AG04449 (cell line): ENCODE measurements at regions not wholly inside any gene's neighbourhood (a gene's known extent, or its start where the extent isn't known, plus 50 kb on each side); places are given as distances from the start of the nearest gene placed in this dataset.

ENCODE experiments used
- CTCF ChIA-PET: fragments of 350-600 bp; formaldehyde crosslinking; extraction: SDS; loops from one replicate; lab custom pipeline; 2021; ENCODE audit warnings: antibody characterized with exemption; lab: Yijun Ruan, JAX
- POLR2A ChIA-PET: fragments of 400-600, 350-600 bp; formaldehyde crosslinking; extraction: SDS; loops from one replicate; lab custom pipeline; 2020; ENCODE audit warnings: antibody characterized with exemption, inconsistent platforms; lab: Yijun Ruan, JAX
- DNase-seq: peaks from one replicate; pipeline ENCODE4 v3.0.0-alpha.2; 2010; ENCODE audit warnings: low read depth, low spot score
- H3K4me3 ChIP-seq: 2 replicates; pipeline ENCODE4 v1.5.1; 2011; ENCODE audit warnings: low read depth, mild to moderate bottlenecking, control low read depth, low read length
- CTCF ChIP-seq: IDR thresholded peaks from one replicate; pipeline ENCODE4 v1.5.1; 2011; ENCODE audit warnings: mild to moderate bottlenecking, moderate library complexity, low read length, control low read depth, inconsistent platforms; ENCODE audit not compliant: insufficient read depth; ENCODE audit errors: missing control alignments

DNA sequence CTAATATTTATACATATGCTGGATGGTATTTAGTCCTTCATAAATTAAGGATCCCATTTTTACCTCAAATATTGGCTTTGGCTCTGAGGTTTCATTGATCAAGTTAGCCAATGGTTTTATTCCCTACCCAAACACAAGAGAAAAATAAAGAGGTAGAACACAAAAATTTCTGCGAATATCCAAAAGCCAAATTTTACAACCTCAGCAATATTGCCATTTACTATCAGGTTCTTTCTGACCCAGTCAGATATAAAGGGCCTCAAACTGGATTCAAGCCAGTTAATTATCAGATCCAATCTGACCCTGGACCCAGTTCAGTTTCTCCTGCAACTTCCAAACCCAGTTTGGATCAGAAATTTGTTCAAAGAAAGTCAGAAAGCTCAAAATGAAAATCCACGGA, 998.1 kb downstream of the SI start:
- no peak overlapping the region for H3K4me3 ChIP-seq
- POLR2A ChIA-PET = no interaction called here
- TF ChIP-seq CTCF = no peak
- CTCF ChIA-PET = no interaction called here
- no peak for DNase-seq

DNA sequence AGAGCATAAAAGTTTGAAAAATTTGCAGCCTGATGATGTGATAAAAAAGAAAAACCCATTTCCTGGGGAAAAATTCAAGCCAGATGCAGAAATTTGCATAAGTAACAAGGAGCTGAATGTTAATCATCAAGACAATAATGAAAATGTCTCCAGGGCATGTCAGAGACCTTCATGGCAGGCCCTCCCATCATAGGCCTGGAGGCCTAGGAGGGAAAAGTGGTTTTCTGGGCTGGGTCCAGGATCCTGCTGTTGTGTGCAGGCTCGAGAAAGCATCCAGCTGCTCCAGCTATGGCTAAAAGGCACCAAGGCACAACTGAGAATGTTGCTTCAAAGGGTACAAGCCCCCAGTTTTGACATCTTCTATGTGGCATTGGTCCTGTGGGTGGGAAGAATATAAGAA, 1014.0 kb downstream of the SI start:
- DNase-seq = no peak
- ChIA-PET POLR2A (no interaction called here), CTCF (no interaction called here)
- no peak overlapping the region for H3K4me3 ChIP-seq
- TF ChIP-seq CTCF = no peak

DNA sequence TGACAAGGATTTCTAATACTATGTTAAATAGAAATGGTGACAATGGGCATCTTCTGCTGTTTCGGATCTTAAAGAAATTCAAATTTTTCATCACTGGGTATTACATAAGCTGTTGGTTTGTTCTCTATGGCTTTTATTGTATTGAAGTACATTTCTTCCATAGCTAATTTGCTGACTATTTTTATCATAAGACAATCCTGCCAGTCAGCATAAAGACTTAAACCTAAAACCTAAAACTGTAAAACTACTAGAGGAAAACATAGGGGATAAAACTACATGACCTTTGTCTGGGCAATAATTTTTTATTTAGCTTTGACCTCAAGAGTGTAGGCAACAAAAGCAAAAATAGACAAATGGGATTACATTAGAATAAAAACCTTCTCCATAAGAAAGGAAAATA, 1017.4 kb downstream of the SI start:
- H3K4me3 ChIP-seq = no peak overlapping the region
- ChIA-PET CTCF (no interaction called here), POLR2A (no interaction called here)
- TF ChIP-seq CTCF = no peak
- no peak for DNase-seq

GRCh38 chr3:164049847-164050246, 1028.4 kb downstream of the SI start:
- H3K4me3 ChIP-seq = no peak overlapping the region
- CTCF ChIA-PET = no interaction called here
- DNase-seq = no peak
- POLR2A ChIA-PET = no interaction called here
- no peak for TF ChIP-seq CTCF

DNA sequence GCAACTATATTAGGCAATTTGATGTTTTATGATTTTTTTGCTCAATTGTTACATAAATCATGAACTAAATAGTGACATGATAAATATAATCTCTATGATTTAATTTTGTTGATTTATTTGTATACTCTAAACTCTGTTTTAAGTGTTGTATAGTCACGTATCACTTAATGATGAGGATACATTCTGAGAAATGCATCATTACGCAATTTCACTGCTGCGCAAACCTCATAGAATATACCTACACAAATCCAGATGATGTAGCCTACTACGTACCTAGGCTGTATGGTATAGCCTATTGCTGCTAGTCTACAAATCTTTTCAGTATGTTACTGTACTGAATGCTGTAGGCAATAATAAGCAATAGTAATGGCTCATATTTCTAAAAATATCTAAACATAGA, 1029.8 kb downstream of the SI start:
- DNase-seq = no peak
- ChIA-PET POLR2A (no interaction called here), CTCF (no interaction called here)
- no peak for TF ChIP-seq CTCF
- no peak overlapping the region for H3K4me3 ChIP-seq

- CTCF ChIA-PET = no interaction called here
- DNase-seq = no peak
- POLR2A ChIA-PET = no interaction called here
- no peak overlapping the region for H3K4me3 ChIP-seq
- no peak for TF ChIP-seq CTCF
Measured at GRCh38 chr3:164040991-164041390, 1037.3 kb downstream of the SI start.
